Fibroblast of lung (primary cell): ENCODE measurements at regions not wholly inside any gene's neighbourhood (a gene's known extent, or its start where the extent isn't known, plus 50 kb on each side); places are given as distances from the start of the nearest gene placed in this dataset.

ENCODE experiments used
- CTCF ChIP-seq, 2 donors: IDR thresholded peaks in 1 of 2; conservative IDR thresholded peaks in 1 of 2; 1 replicate in 1 of 2; 2 replicates in 1 of 2; pipeline ENCODE4 v1.5.1; 2011 to 2012; ENCODE audit warnings: low read length in 2 of 2, control low read depth in 1 of 2, inconsistent platforms in 1 of 2, low read depth in 1 of 2, mild to moderate bottlenecking in 1 of 2
- EZH2 ChIP-seq: IDR thresholded peaks from 2 replicates; pipeline ENCODE4 v1.5.1; 2012; ENCODE audit warnings: low read length, control low read depth, mild to moderate bottlenecking; ENCODE audit errors: missing control alignments

GRCh38 chr16:88298181-88298832 lies 84.5 kb upstream of the ZNF469 start:
- TF ChIP-seq CTCF (conservative IDR thresholded peaks at IDR 0.05 in 1 of 2, IDR thresholded peaks at IDR 0.05 in 1 of 2; ENCODE audit: low read depth in 1 of 2, low read length in 2 of 2), result no peak
- TF ChIP-seq EZH2, result no peak
